NCI-H2227 treated with DMSO at 0.1 percent for 48 hours (cell line): ENCODE measurements at regions not wholly inside any gene's neighbourhood (a gene's known extent, or its start where the extent isn't known, plus 50 kb on each side); places are given as distances from the start of the nearest gene placed in this dataset.

Source experiments
- DNase-seq: peaks from one replicate; lab custom pipeline; 2025; lab: John Stamatoyannopoulos, UW

DNA sequence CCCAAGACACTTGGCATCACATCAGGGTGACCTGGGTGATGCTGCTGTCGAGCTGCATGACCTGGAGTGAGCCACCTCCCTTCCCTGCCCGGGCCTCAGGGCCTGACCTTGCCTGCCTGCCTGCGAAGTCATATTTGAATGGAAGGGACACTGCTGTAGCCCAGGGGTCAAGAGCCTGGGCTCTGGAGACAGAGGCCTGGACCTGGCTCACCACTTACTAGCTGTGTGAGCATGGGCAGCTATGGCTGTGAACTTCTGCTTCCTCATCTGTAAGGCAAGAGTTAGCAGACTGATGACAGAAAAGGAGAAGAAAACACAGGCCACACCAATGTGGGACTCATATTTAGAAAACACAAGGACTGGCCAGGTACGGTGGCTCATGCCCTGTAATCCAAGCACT lies 118.7 kb downstream of the ZFP36L2 start:
- no peak for DNase-seq

DNA sequence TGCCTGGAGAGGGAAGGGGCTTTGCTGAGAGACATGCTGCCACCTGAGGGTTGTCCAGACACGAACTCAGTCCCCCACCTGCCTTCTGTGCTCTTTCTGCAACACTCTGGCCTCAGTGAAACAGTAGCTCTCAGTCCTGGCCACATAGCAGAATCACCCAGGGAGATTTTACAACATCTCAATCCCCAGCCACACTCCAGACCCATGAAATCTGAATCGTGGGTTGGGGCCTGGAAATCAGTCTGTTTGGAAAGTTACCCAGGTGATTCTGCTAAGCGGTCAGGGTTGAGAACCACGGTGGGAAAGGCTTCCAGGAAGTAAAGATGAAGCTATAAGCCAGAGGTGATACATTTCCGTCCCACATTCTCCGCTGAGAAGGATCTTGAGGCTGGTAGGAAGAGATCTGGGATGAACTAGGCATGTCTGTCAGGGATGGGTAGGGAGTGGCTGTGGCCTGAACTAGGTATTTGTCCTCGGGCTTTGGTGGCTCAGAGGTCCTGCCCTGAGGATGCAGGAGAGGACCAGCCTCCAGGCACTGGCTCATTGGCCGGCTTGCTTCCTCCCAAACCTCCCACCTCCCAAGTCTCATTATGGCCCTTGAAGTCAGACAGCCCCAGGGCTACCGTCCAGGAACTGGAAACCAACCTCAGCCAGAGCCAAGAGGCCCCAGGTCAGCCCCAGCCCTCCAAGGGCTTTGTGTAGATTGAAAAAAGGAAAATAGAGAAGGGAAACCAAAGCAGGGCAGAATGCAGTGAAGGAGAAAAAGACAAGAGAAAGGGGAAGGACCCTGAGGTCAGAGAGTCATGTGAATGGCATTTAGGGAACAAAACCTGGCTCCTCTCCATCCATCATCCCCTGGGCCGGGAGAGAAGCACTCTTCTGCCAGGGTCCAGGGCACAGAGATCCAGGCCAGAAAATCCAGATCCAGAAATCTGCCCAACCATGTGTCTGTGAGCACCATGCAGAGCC lies 119.6 kb downstream of the ZFP36L2 start:
- DNase-seq: no peak

DNA sequence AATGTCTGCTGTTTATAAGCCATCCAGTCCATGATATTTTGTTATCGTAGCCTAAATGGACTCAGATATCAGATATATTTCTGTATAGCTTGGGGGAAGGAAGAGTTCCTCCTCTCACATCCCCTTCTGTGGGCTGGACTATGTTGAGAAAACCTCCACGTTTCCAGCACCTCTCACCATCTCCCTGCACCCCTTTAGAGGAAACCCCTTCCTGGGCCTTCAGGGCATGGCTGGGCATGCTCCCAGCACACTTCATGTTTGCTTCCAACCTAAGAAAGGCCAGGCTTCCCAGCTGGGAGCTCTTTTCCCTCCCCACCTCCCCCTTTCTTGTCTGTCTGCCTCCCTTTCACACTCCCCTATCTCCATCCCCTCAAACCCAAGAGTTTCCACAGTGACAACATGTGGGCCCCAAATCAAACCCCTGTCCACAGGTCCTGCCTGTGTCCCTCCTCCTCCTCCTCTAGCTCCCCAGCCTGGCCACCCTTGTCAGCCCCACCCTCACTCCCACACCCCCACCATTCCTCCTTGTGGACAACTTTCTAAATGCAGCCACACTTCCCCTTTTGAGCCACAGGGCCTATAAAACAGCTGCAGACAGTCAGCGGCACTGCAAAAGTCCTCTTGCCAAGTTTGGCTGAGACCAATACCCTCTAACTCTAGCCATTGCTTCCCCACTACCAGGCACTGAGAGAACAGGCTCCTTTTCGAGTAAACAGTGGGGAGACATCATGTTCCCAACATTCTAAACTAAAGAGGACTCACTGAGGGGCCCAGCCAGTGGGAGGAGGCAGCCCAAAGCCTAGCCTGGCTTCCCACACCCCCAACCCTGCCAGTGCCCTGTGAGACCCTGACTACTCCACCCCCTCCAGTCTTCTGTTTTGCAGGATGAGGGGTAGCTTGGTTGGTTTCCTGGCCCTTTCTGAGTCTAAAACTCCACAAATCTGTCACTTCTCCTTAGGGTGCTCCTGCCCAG lies 120.5 kb downstream of the ZFP36L2 start:
- no peak for DNase-seq

DNA sequence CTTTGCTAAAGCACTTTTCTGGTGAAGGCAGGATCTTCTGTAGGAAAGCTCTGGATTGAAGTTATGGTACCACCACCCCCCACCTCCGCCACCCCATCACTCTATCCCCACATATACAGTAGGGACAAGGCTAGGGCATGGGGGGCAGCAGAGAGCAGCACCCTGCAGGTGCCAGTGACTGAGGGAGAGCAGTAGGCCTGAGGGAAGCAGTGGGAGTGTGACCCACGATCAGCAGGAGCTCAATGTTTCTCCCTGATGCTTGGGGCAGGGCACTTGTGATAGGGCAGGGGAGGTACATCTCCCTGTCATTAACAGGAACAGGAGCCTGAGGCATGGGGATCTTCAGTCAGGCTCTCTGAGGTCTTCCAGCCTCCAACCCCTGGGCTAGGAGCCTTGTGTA lies 121.6 kb downstream of the ZFP36L2 start:
- DNase-seq: no peak

DNA sequence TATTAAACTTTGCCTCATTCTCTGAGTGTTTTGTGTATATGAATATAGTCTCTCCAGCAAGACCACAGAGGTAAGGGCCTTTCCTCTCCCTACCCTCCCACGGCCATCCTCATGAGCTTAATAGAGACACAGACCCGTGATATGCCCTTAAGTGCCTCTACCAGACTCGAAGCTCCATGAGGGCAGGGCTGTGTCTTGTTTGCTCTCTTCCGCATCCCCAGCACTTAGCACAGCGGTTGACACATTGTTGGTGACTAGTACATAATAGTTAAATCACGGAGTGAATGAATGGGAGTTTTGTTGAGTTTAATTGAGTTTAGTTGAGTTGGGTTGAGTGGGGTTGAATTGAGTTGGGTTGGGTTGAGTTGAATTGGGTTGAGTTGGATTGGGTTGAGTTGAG lies 122.3 kb downstream of the ZFP36L2 start:
- DNase-seq: no peak

DNA sequence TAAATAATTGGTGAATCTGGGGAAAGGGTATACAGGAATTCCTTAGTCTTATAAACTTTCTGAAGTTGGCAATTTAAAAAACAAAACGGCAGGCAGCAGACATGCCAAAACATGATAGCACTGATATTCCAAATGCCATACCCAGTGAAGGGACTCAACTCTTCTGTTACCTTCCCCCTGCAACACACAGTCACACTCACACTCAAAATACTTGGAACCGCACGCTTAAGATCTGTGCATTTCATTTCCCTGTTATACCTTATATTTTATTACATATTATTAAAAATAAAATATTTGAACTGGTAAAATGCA lies 123.4 kb downstream of the ZFP36L2 start:
- DNase-seq: no peak

DNA sequence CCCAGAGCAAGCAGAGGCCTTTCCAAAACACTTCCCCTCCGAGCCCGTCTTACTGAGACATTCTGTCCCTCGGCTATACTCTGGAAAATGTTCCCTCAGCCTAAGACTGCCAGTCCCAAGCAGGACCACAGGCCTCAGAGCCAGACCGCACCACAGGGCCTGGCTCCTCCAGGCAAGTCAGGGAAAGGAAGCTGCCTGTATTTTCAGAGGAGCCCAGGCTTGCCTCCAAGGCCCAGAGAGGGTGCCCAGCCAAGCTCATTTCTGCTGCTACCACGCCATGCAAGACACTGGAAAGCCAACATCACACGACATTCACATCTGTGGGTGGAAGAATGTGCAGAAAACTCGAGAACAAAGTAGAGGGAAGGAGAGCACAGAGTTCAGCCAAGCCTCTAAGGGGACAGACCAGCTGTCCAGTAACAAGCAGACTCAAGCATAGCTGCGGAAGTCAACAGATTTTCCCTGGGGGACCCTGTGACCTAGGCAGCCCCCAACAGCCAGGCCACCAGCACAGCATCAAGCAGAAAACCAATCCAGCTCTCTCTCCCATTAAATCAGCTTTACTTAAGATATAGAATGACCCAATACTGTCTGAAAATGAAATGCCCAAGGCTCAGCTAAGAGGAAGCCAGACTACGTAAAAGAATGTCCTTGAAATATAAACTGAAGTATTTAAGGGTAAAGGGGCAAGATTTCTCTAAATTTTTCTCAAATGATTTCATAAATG lies 123.9 kb downstream of the ZFP36L2 start:
- no peak for DNase-seq

DNA sequence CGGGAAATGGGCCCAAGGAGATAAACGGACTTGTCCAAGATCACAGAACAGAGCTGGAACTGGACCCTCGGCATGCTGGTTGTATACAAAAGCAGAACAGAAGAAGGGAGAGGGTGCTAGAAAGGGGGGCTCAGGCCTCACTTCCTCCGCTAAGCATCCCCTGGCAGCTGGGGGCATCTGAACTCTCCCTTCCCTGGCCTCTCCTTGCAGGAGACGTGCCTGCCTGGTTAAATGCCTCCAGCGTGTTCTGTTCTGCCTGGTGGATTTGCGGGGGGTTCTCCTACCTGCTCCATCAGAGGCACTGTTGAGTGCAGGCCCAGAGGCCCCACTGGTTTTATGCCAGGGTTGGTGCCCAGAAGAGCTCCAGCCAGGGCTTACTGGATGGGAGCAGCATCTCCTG lies 124.7 kb downstream of the ZFP36L2 start:
- DNase-seq: no peak

DNA sequence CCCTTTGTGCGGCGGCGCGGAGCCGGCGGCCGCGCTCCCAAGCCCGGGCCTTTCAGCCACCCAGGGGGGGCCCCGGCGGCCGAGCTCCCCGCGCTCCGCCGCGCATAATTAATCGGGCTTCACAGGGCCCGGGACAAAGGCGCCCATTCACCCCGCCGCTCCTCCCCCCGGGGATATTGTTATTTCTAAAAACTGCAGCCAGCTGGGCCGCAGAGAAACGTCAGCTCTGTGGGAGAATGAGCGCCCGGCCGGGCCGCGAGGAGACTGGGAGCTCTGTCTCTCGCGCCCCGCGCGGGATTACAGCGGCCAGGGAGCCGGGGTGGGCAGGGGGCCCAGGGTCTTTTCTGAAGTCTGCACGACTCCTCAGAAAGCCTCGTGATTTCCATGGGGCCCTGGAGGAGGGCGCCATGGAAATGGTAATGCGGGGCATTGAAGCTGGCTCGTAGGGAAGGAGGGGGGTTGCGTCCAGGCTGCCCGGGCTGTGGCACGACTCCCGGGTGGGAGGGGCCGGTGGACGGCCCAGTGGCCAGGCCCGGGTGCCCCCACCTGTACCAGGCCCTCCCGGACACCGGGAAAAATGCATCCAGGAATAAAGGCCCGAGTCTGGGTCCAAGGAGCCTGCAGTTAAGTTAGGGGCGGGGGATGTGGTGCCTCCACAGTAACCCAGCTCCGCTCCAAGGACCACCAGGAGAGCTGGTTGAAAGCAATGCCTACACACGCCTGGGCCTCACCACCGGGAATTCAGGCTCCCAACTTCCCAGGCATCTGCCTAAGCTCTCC lies 125.3 kb downstream of the ZFP36L2 start:
- peak; percentile 54 for DNase-seq

DNA sequence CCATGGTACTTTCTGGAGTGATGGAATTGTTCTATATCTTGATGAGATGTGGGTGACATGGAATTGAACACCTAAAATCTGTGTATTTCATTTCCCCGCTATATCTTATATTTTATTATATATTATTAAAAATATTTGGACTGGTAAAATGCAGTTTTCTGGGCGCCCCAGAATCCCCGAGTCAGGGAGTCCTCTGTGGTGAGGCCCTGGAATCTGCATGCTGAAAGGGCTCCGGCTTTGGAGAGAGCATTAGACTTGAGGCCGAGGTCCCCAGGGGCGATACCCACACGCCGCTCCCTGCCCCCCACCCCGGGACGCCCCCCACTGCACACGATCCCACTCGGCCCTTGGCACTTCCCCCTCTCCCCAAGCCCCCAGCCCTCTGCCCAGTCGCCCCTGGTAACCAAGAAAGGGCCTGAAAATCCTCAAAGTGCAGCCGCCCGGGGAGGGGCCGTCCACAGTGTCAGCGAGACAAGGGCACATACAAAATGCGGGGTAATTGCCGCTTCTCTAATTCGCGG lies 126.0 kb downstream of the ZFP36L2 start:
- DNase-seq: no peak

DNA sequence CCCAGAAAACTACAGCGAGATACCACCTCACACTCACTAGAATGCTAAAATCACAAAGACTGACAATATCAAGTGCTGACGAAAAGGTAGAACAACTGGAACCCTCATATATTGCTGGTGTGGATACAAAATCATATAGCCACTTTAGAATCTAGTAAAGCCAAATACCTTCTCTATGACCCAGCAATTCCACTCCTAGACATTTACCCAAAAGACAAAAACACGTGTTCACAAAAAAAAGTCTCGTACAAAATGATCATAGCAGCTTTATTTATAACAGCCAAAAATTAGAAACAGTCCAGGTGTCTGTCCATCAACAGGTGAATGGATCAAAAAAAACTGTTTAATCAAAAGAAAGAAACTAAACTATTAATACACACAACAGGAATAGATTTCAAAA lies 126.6 kb downstream of the ZFP36L2 start:
- DNase-seq: no peak

DNA sequence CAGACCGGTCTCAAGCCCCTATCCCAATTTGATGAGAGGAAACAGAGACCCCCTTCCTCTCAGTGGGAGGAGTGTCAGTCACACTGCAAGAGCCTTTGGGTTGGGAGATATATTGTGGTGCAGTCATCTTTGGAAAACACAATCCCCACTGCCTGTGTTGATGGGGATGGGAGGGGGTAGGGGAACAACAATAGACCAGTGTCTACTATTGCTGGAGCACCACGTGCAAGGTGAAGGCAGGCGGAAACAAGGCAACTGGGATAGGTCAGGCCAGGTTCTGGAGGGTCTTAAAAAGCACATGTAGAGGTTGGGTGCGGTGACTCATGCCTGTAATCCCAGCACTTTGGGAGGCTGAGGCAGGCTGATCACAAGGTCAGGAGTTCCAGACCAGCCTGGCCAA lies 127.9 kb downstream of the ZFP36L2 start:
- DNase-seq: no peak

DNA sequence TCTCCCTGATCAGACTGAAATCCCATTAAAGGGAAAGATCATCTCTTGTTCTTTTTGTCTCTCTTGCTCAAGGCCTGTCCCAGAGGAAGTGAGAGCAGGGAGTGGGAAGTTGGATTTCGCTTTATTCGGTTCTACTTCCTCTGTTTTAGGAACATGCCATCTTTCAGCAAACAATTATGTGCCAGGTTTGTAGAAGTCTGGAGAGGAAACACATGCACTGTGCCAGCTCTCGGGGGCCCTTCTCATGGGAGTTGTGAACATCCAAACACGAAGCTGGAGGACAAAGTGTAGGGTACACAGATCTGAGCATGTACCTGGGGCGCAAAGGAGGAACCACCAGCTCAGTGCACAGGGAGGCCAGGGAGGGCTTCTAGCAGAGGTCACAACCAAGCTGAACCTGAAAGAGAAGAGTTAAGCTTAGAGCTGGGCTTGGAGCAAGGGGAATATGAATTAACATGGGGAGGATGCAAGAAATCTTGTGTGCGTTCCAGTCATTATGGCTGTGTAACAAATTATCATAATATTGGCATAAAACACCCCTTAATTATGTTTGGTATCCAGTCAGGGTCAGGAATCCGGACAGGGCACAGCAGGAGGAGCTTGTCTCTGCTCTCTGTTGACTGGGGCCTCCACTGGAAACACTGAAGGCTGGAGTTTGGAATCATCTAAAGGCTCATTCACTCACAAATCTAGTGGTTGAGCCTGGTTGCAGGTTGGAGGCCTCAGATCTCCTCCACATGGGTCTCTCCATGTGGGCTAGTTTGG lies 128.6 kb downstream of the ZFP36L2 start:
- no peak for DNase-seq

DNA sequence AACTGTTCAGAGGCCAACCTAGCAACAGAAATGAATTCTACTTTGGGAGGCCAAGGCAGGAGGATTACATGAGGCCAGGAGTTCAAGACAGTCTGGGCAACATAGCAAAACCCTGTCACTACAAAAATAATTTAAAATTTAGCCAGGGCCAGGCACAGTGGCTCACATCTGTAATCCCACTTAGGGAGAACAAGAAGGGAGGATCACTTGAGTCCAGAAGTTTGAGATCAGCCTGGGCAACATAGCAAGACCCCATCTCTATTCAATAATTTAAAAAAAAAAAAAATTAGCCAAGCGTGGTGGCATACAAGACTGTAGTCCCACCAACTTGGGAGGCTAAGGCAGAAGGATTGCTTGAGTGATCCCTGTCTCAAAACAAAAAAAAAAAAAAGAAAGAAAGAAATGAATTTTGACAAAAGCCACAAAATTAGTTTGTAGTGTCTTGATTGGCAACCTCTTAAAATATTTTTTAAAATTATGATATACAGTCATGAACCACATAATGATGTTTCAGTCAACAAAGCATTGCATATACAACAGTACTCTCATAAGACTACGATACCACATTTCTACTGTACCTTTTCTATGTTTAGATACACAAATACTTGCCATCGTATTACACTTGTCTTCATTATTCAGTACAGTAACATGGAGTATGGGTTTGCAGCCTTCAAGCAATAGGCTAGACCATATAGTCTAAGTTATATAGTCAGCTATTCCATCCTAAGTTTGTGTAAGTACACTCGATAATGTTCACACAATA lies 130.7 kb downstream of the ZFP36L2 start:
- no peak for DNase-seq

DNA sequence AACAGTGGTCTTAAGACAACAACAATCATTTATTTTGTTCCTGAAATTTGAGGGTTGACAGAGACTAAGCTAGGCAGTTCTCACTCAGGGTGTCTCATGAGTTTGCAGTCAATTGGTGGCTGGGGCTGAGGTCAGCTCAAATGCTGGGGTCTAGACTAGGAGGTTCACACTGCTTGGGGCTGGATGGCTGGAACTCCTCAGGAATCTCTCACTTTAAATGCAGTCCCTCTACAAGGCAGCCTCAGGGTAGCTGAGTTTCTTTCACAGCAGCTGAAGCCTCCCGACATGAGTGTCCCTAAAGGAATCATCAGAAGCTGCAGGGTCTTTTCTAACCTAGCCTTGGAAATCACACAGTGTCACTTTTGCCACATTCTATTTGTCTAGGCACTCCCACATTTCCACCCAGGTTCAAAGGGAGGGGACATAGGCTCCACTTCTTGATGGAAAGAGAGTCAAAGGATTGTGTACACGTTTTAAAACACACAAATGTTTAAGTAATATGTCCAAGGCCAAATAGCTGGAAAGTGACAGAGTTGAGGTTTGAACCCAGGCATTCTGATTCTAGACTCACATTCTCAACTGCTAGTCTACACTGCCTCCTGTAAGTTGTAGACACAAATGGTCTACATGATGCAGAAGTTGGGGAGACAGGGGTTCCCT lies 133.8 kb downstream of the ZFP36L2 start:
- DNase-seq: no peak

DNA sequence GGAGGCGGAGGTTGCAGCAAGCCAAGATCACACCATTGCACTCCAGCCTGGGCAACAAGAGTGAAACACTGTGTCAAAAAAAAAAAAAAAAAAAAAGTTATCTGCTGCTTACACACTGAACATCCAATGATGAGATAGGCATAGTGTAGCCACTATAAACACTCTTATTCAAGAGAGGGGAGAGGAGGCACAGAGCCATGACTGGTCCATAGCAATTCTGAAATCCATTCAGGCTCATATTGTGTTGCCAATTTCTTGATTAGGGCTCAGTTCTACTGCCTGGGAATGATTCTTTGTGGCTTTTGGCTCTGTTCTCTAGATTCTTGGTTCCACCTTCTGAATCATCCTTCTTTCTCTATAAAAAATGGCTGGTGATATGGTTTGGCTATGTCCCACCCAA lies 136.1 kb downstream of the ZFP36L2 start:
- no peak for DNase-seq

DNA sequence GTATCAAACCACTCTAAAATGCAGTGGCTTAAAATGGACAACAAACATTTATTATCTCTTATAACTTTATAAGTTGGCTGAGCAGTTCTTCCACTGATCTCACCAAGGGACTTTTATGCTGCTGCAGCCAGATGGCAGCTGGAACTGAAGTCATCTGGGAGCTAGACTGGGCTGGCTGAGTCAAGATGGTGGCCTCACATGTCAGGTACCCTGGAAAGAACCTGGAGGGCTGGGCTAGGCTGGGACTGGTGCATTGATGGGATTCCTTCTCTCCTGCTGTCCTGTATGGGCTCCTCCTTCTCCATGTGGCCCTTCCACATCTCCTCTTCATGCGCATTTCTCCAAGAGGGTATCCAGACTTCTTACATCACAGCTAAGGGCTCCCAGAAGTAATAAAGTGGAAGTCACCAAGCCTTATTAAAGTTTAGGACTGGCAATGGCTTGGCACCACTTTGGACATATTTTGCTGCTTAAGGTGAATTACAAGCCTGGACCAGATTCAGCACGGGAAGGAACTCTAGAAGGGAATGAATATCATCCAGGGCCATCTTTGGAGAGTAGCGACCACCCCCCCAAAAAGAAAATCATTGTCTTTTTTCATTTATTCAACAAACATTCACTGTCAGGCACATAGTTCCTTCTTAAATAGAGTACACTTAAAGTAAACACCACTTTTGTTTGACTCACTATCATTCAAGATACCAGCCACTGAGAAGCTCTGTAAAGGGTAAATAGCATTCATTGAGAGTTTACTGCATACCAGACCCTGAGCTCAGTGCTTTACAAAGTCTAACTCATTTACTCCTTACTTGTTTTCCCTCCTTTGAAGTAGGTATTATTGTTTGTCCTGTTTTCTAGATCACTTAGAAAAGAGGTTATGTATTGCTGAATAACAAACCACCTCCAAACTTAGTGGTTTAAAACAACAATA lies 138.0 kb downstream of the ZFP36L2 start:
- DNase-seq: no peak

DNA sequence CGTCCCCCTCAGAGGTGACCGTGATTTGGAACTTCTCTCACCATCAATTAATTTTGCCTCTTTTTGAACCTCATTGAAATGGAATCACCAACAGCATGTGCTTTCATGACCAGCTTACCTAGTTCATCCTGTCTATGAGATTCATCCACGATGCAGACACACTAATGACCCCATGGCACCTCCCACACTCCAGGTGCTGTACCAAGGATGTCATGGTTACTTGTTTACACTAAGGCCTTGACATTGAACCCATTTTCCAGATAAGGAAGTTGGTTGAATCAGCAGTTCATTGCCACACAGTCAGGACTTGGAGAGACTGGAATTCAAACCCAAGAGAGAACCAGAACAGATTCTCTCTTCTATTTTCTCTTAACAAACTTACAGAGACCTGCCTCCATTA lies 139.0 kb downstream of the ZFP36L2 start:
- no peak for DNase-seq
